Activated CD4-positive, alpha-beta T cell treated with anti-CD3 and anti-CD28 coated beads, Interleukin-2, amount 10 ng/mL, durations not matched to agents 7 days and 5 days (primary cell): ENCODE measurements at regions not wholly inside any gene's neighbourhood (a gene's known extent, or its start where the extent isn't known, plus 50 kb on each side); places are given as distances from the start of the nearest gene placed in this dataset.

Experiments
- CTCF ChIA-PET: fragments of 350-600 bp; sonication (Branson Sonifier 250); formaldehyde crosslinking; loops from one replicate; lab custom pipeline; 2021; ENCODE audit warnings: antibody characterized with exemption; lab: Charles Lee
- POLR2A ChIA-PET: fragments of 350-600 bp; sonication (Branson Sonifier 250); formaldehyde crosslinking; loops from one replicate; lab custom pipeline; 2021; ENCODE audit warnings: antibody characterized with exemption; lab: Charles Lee
- DNase-seq: peaks from one replicate; pipeline ENCODE4 v3.0.0-alpha.2; 2020
- H3K27ac Mint-ChIP-seq: one replicate; pipeline ENCODE4 v1.8.0; 2021; ENCODE audit warnings: mild to moderate bottlenecking, moderate library complexity, mixed read lengths
- H3K27me3 Mint-ChIP-seq: one replicate; pipeline ENCODE4 v1.8.0; 2021; ENCODE audit warnings: mixed read lengths
- H3K36me3 Mint-ChIP-seq: one replicate; pipeline ENCODE4 v1.8.0; 2021; ENCODE audit warnings: low read depth, mixed read lengths
- H3K4me1 Mint-ChIP-seq: one replicate; pipeline ENCODE4 v1.8.0; 2021; ENCODE audit warnings: mixed read lengths
- H3K4me3 Mint-ChIP-seq: one replicate; pipeline ENCODE4 v1.8.0; 2021; ENCODE audit warnings: mild to moderate bottlenecking, moderate library complexity, mixed read lengths
- H3K9me3 Mint-ChIP-seq: one replicate; pipeline ENCODE4 v1.8.0; 2021; ENCODE audit warnings: mixed read lengths

DNA sequence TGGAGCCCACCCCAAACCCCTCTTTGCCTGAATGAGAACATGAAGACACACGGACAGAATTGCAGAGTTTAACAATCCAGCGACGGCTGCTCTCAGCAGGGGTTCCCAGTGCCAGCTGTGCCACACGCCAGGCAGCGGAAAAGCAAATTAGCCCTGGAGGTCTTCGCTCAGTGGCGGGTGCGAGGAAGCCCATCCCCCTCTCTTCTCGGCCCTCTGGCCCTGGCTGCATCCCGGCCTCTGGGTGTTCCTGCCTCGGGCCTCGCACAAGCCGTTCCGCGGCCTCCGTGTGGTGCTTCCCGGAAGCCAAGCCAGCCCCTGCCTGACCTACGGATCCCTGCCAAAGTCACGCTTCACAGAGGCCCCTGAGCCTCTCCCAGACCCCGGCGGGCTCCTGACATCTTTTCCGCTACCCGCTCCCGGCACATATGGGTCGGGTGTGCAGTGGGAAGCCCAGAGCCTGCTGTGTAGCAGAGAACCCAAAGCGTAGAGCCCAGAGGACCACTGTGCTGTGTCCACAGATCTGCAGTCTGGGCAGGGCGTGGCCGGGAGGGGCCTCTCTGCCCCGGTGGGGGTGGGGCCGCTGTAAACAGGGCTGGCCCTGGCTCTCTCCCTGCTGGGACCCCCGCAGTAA lies 70.7 kb upstream of the GALNT9 start:
- no peak overlapping the region for H3K4me3 Mint-ChIP-seq
- no peak overlapping the region for H3K27ac Mint-ChIP-seq
- H3K4me1 Mint-ChIP-seq = no peaks in the 10 kb centered on the region
- ChIA-PET CTCF (no interaction called here), POLR2A (no interaction called here)
- H3K36me3 Mint-ChIP-seq = no peaks in the 10 kb centered on the region
- no peak for DNase-seq
- peaks cover 14% of the 10 kb centered on the region for H3K27me3 Mint-ChIP-seq
- no peaks in the 10 kb centered on the region for H3K9me3 Mint-ChIP-seq

GRCh38 chr12:132399092-132400010 lies 70.0 kb upstream of the GALNT9 start:
- Mint-ChIP-seq H3K4me1 (no peaks in the 10 kb centered on the region), H3K27me3 (peaks cover 14% of the 10 kb centered on the region), H3K9me3 (peaks cover 4% of the 10 kb centered on the region), H3K36me3 (no peaks in the 10 kb centered on the region), H3K27ac (no peak overlapping the region), H3K4me3 (no peak overlapping the region)
- CTCF ChIA-PET = interaction anchor here (0.6 kb wide), 1 partner anchor 516 kb away, joined by 3 read pairs; no protein-coding TSS in a partner anchor
- no peak for DNase-seq
- POLR2A ChIA-PET = no interaction called here

DNA sequence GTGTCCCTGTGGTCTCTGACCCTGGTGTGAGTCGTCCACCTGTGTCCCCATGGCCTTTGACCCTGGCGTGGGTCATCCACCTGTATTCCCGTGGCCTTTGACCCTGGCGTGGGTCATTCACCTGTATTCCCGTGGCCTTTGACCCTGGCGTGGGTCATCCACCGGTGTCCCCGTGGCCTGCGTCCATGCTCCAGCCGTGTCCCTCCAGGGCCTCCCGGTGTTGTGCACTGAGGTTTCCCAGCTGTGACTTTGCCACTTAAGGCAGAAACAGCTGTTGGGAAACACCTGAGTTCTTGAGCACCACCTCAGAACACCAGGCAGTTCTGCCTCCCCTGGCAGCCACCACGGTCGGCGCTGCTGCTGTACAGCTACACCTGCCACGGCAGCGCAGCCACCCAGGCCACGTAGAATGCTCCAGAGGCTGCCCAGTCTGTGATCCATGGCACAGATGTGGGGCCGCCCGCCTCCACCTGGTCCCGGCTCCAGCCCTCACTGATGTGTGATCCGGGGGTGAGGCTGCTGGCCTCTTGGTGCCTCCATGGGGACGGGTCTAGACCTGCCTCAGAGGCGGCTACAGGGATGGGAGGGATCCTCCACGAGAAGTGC lies 69.1 kb upstream of the GALNT9 start:
- CTCF ChIA-PET = interaction anchor here (0.6 kb wide), 1 partner anchor 515 kb away, joined by 3 read pairs; no protein-coding TSS in a partner anchor
- Mint-ChIP-seq H3K4me1 (no peaks in the 10 kb centered on the region), H3K4me3 (no peak overlapping the region), H3K36me3 (no peaks in the 10 kb centered on the region), H3K27me3 (peaks cover 14% of the 10 kb centered on the region), H3K9me3 (peaks cover 5% of the 10 kb centered on the region), H3K27ac (no peak overlapping the region)
- POLR2A ChIA-PET = no interaction called here
- DNase-seq = no peak

DNA sequence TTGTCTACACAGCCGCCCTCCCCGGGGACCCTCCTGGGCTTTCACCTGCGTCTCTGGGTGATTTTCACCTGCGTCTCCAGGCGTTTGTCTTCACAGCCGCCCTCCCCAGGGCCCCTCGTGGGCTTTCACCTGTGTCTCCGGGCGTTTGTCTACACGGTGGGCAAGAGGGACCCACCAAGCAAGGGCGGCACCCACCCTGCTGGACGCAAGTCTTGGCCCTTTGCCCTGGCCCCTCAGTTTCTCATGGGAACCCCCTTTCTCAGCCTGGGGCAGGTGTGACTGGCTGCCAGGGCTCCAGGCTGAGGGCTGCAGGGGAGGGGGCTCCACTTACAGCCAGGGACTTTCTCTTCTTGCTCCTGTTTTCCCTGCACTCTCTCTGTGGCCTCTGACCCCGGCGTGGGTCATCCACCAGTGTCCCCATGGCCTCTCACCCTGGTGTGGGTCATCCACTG lies 68.6 kb upstream of the GALNT9 start:
- Mint-ChIP-seq H3K27ac (no peak overlapping the region), H3K4me1 (no peaks in the 10 kb centered on the region), H3K4me3 (no peak overlapping the region), H3K9me3 (peaks cover 5% of the 10 kb centered on the region), H3K36me3 (no peaks in the 10 kb centered on the region), H3K27me3 (peaks cover 14% of the 10 kb centered on the region)
- ChIA-PET CTCF (no interaction called here), POLR2A (no interaction called here)
- no peak for DNase-seq

- ChIA-PET POLR2A (no interaction called here), CTCF (no interaction called here)
- Mint-ChIP-seq H3K27ac (no peak overlapping the region), H3K4me3 (no peak overlapping the region), H3K4me1 (no peaks in the 10 kb centered on the region), H3K9me3 (peaks cover 5% of the 10 kb centered on the region), H3K27me3 (peaks cover 14% of the 10 kb centered on the region), H3K36me3 (no peaks in the 10 kb centered on the region)
- no peak for DNase-seq
Measured at GRCh38 chr12:132397152-132397933, 68.0 kb upstream of the GALNT9 start.

DNA sequence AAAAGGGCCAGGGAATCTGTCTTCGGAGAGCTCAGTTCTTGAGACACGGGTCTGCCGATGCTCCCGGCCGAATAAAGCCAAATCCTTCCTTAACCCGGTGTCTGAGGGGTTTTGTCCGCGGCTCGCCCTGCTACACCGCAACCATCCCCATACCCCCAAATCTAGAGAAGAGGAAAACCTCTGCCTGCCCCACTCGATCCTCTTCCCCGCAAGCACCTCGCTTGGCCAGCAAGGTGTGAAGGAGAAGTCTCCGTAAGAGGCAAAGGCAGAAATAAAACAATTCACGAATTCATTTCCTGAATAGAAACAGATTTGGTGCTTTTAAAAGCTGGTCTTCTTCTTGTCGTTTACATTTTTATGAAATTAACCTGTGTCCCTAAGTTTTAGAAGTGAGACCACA lies 67.3 kb upstream of the GALNT9 start:
- Mint-ChIP-seq H3K4me3 (no peak overlapping the region), H3K9me3 (peaks cover 5% of the 10 kb centered on the region), H3K27me3 (peaks cover 14% of the 10 kb centered on the region), H3K36me3 (no peaks in the 10 kb centered on the region), H3K27ac (no peak overlapping the region), H3K4me1 (no peaks in the 10 kb centered on the region)
- no peak for DNase-seq
- ChIA-PET POLR2A (no interaction called here), CTCF (no interaction called here)

DNA sequence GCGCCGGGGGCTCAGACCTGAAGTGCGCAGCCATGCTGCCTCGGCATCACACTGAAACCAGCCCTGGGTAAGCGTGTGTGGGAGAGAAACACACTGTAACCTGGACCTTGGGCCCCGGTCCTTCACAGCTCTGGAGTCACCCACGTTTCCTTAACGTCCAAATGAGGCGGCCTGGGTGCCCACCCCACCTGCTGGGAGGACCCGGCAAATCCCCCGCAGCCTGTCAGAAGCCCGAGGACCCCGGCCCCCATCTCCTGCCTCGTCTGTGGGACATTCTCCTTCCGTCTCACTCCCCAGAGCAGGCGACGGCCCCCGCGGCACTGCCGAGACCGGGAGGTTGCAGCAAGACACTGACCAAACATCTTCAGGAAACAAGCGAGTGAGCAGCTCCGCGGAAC lies 66.5 kb upstream of the GALNT9 start:
- POLR2A ChIA-PET = no interaction called here
- peaks cover 5% of the 10 kb centered on the region for H3K9me3 Mint-ChIP-seq
- DNase-seq = no peak
- CTCF ChIA-PET = no interaction called here
- no peaks in the 10 kb centered on the region for H3K36me3 Mint-ChIP-seq
- no peak overlapping the region for H3K27ac Mint-ChIP-seq
- H3K27me3 Mint-ChIP-seq = peaks cover 11% of the 10 kb centered on the region
- H3K4me1 Mint-ChIP-seq = no peaks in the 10 kb centered on the region
- no peak overlapping the region for H3K4me3 Mint-ChIP-seq

DNA sequence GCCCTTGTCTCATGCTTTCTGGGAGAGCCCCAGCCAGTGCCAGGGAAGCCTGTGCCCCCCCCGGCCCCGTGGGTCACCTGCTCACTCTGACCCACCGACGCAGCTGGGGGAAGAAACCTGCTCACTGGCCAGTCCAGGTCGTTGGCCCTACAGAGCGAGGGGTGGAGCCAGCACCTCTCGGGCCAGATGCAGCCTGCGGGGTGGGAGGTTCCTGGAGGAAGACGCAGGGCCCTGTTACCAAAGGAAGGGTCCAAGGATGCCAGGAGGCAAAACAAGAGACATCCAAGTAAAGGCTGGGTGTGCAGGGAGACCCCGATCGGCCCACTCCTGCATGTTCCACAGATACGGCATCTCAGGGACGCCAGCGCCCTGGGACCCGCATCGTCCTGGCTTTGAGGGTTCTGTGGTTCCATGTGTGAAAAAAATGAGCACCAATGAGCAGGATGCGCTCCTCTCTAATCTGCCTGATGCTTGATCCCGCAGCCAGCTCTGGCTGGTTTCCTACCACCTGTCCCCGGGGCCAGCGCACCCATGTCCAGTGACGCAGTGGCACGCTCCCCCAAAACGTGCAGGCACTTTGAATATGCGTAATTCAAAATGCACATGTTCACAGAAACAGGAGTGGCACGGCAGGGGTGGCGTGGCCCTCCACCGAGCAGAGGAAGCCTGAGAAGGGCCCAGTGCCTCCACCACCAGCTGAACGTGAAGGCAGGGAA lies 66.0 kb upstream of the GALNT9 start:
- no peaks in the 10 kb centered on the region for H3K36me3 Mint-ChIP-seq
- H3K27ac Mint-ChIP-seq = no peak overlapping the region
- no peaks in the 10 kb centered on the region for H3K4me1 Mint-ChIP-seq
- peaks cover 9% of the 10 kb centered on the region for H3K27me3 Mint-ChIP-seq
- no peak overlapping the region for H3K4me3 Mint-ChIP-seq
- DNase-seq = no peak
- CTCF ChIA-PET = no interaction called here
- POLR2A ChIA-PET = no interaction called here
- peaks cover 5% of the 10 kb centered on the region for H3K9me3 Mint-ChIP-seq

DNA sequence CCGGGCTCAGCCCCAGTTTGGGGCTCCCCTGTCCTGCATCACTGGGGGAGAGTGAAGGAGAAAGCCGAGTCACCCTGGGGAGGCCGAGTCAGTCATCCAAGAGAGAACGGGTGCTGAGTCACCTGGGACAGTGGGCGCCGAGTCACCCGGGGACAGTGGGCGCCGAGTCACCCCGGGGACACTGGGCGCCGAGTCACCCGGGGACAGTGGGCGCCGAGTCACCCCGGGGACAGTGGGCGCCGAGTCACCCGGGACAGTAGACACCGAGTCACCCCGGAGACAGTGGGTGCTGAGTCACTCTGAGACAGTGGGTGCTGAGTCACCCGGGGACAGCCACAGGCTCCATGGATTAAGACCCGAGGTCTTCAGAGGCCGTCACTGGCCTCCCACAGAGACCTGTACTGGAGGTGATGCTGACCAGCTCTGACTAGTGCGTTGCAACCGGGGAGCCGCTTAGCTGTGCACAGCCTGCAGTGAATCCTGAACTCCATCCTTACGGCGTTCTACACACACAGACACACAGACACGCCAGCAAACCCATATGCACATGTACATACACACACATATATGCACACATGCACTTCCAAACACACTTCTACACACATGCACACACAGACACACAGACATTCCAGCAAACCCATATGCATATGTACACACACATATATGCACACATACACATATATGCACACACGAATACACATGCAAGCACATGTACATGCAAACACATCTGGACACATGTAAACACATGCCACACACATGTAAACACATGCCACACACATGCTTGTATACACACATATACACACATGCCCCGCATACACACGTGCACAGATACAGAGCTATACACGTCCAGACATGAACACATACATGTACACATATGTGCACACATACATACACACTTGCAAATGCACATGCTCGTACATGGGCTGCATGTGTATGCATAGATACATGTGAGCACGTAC lies 64.9 kb upstream of the GALNT9 start:
- Mint-ChIP-seq H3K4me1 (no peaks in the 10 kb centered on the region), H3K4me3 (no peak overlapping the region), H3K9me3 (peaks cover 5% of the 10 kb centered on the region), H3K27ac (no peak overlapping the region), H3K27me3 (peaks cover 9% of the 10 kb centered on the region), H3K36me3 (no peaks in the 10 kb centered on the region)
- CTCF ChIA-PET = no interaction called here
- no peak for DNase-seq
- POLR2A ChIA-PET = no interaction called here

DNA sequence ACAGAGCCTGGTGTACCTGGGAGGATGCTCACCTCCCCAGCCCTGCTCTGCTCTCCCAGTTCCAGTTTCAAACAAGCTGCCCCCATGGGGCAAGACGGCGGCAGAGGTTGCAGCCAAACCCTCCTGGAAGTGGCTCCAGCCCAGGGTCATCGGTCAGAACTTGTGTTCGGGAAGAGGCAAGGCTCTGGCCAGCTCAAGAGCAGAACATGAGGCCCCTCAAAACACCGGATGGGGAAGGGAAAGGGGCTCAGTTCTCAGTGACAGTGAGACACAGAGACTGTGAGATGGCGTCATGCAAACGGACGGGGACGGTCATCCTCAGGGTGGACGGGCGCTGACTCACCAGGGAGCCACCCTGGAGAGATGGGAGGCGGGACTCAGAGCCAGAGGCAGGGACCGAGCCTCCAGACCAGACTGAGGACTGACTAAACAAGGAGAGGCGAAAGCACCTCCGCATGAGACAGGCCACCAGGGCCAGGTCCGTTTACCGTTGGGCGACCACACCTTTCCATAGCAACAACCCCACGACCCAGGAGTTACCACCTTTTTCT lies 63.9 kb upstream of the GALNT9 start:
- CTCF ChIA-PET = no interaction called here
- no peaks in the 10 kb centered on the region for H3K36me3 Mint-ChIP-seq
- peaks cover 5% of the 10 kb centered on the region for H3K9me3 Mint-ChIP-seq
- H3K27me3 Mint-ChIP-seq = peaks cover 9% of the 10 kb centered on the region
- POLR2A ChIA-PET = no interaction called here
- no peak overlapping the region for H3K27ac Mint-ChIP-seq
- H3K4me1 Mint-ChIP-seq = no peaks in the 10 kb centered on the region
- H3K4me3 Mint-ChIP-seq = no peak overlapping the region
- DNase-seq = no peak
